ENCODE measurements at regions not wholly inside any gene's neighbourhood (a gene's known extent, or its start where the extent isn't known, plus 50 kb on each side); places are given as distances from the start of the nearest gene placed in this dataset.

GRCh38 chr9:3692606-3693005 lies 166.8 kb upstream of the RFX3 start:
- no peak overlapping the region for H3T11ph ChIP-seq (ENCODE audit: low read length)
- Mint-ChIP-seq H3K4me3 (no peak overlapping the region), H3K27ac (no peak overlapping the region), H3K4me1 (peaks cover 10 to 14% of the 10 kb centered on the region in 2 experiments), H3K36me3 (ENCODE audit: insufficient read depth in 1 of 3, low read depth in 3 of 3) (no peaks in the 10 kb centered on the region), H3K27me3 (ENCODE audit: low read depth) (peaks cover 4% of the 10 kb centered on the region), H3K9me3 (no peaks in the 10 kb centered on the region)
- no peak overlapping the region for H3K56ac ChIP-seq (ENCODE audit: insufficient read length, low read depth, low read length)
- no peak overlapping the region for H2BK15ac ChIP-seq (ENCODE audit: low read depth, low read length)
- H3K27ac ChIP-seq (ENCODE audit: insufficient read length, low read depth, low read length), result no peak overlapping the region
- H3K79me2 ChIP-seq (ENCODE audit: insufficient read depth, low read length), result no peaks in the 10 kb centered on the region
- no peak overlapping the region for H3K14ac ChIP-seq (ENCODE audit: insufficient read depth, low read length)
- H4K91ac ChIP-seq (ENCODE audit: insufficient read length, low read depth, low read length), result no peak overlapping the region
- no peaks in the 10 kb centered on the region for H3K9me3 ChIP-seq (ENCODE audit: control insufficient read depth, low read depth, low read length)
- no peaks in the 10 kb centered on the region for H4K20me1 ChIP-seq (ENCODE audit: control insufficient read depth, insufficient read depth, insufficient read length)
- no peaks in the 10 kb centered on the region for H3K23me2 ChIP-seq (ENCODE audit: insufficient read length, low read depth, low read length, poor library complexity, severe bottlenecking)
- no peak overlapping the region for H3K9ac ChIP-seq (ENCODE audit: extremely low read depth, insufficient read length, low read length)
- no peaks in the 10 kb centered on the region; the same call in 1 of the 2 replicates for H3K27me3 ChIP-seq (ENCODE audit: insufficient read depth, low read length)
- H4K8ac ChIP-seq (replicated peaks; ENCODE audit: insufficient read length, low read depth, low read length), result no peak overlapping the region
- H3K4me1 ChIP-seq (ENCODE audit: insufficient read depth, low read length), result peaks cover 4% of the 10 kb centered on the region
- H3K79me1 ChIP-seq (ENCODE audit: insufficient read depth, low read depth, low read length, poor library complexity, severe bottlenecking), result no peaks in the 10 kb centered on the region
- no peak overlapping the region for H3K4me2 ChIP-seq (ENCODE audit: insufficient read depth, insufficient read length, low read length)
- TF ChIP-seq CTCF (conservative IDR thresholded peaks at IDR 0.05), result no peak
- no CpG with 5 or more reads among the region's 1 CpG for WGBS (ENCODE audit: extremely low coverage, insufficient read length, low lambda C conversion rate)
- H2BK120ac ChIP-seq (ENCODE audit: low read depth, low read length, poor library complexity, severe bottlenecking), result no peak overlapping the region
- no peak overlapping the region for H2BK5ac ChIP-seq (ENCODE audit: insufficient read length, low read length)
- DNase-seq, result no peak
- H2AK5ac ChIP-seq (ENCODE audit: insufficient read length, low read length), result no peak overlapping the region
- H2AFZ ChIP-seq (ENCODE audit: low read length), result no peak overlapping the region
- H2BK20ac ChIP-seq (ENCODE audit: low read depth, low read length, poor library complexity, severe bottlenecking), result no peak overlapping the region
- H2BK12ac ChIP-seq (ENCODE audit: insufficient read length, low read depth, low read length), result no peak overlapping the region
- H3K23ac ChIP-seq (ENCODE audit: insufficient read length, low read depth, low read length), result no peak overlapping the region
- H3K18ac ChIP-seq (ENCODE audit: insufficient read length, low read depth, low read length), result no peak overlapping the region
- no peak overlapping the region for H3K4ac ChIP-seq (ENCODE audit: low read depth, low read length)
- H4K5ac ChIP-seq (ENCODE audit: insufficient read length, low read depth, low read length), result no peak overlapping the region

Measured in H9 (cell line).